IMR-90 (cell line): ENCODE measurements at regions not wholly inside any gene's neighbourhood (a gene's known extent, or its start where the extent isn't known, plus 50 kb on each side); places are given as distances from the start of the nearest gene placed in this dataset.

ENCODE experiments used
- BHLHE40 ChIP-seq: fragments of 150-350 bp; IDR thresholded peaks from 2 replicates; pipeline ENCODE4 v1.6.1; 2016; ENCODE audit warnings: mild to moderate bottlenecking, low read depth, low read length
- CEBPB ChIP-seq: IDR thresholded peaks from 2 replicates; pipeline ENCODE4 v1.6.1; 2012; ENCODE audit warnings: low read depth, low read length, improper control_type of control experiment
- CTCF ChIP-seq: conservative IDR thresholded peaks from 2 replicates; pipeline ENCODE4 v1.5.1; 2012; ENCODE audit warnings: mild to moderate bottlenecking, low read depth, low read length, improper control_type of control experiment
- MAZ ChIP-seq: IDR thresholded peaks from 2 replicates; pipeline ENCODE4 v1.6.1; 2012; ENCODE audit warnings: low read depth, mild to moderate bottlenecking, low read length, improper control_type of control experiment, moderate library complexity, borderline replicate concordance
- RAD21 ChIP-seq: IDR thresholded peaks from 2 replicates; pipeline ENCODE4 v1.6.1; 2012; ENCODE audit warnings: low read length, improper control_type of control experiment
- RCOR1 ChIP-seq: IDR thresholded peaks from 2 replicates; pipeline ENCODE4 v1.6.1; 2012; ENCODE audit warnings: mild to moderate bottlenecking, low read length, improper control_type of control experiment; ENCODE audit not compliant: insufficient replicate concordance
- SMC3 ChIP-seq: fragments of 150-350 bp; IDR thresholded peaks from 2 replicates; pipeline ENCODE4 v1.6.1; 2016; ENCODE audit warnings: low read depth, mild to moderate bottlenecking, antibody characterized with exemption, low read length, moderate library complexity
- USF2 ChIP-seq: fragments of 150-350 bp; IDR thresholded peaks from 2 replicates; pipeline ENCODE4 v1.6.1; 2017; ENCODE audit warnings: mild to moderate bottlenecking, antibody characterized with exemption, low read length, low read depth

GRCh38 chr11:15774388-15774939 is 581.9 kb downstream of the SOX6 start:
- TF ChIP-seq CTCF (no peak), BHLHE40 (no peak), CEBPB (no peak), RAD21 (no peak), SMC3 (no peak), USF2 (no peak), RCOR1 (no peak), MAZ (no peak)
